ENCODE measurements at regions not wholly inside any gene's neighbourhood (a gene's known extent, or its start where the extent isn't known, plus 50 kb on each side); places are given as distances from the start of the nearest gene placed in this dataset.
A peak's percentile ranks its signal among the peaks of the same experiment; 100 is the strongest.

DNA sequence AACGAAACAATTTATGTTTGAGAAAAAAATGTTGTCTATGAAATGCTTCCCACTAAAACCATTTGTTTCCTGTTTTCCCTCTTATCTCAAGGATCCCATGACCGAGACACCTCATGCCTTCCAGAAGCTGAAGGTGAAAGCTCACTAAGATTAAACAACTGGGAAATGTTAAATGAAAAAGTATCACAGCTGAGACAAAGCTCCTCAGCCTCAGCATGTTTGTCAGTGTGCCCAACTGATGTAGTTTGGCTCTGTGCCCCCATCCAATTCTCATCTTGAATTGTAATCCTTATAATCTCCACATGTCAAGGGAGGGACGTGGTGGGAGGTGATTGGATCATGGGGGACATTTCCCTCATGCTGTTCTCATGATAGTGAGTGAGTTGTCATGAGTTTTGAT lies 327.3 kb downstream of the HTR7 start:
- no peak for DNase-seq

DNA sequence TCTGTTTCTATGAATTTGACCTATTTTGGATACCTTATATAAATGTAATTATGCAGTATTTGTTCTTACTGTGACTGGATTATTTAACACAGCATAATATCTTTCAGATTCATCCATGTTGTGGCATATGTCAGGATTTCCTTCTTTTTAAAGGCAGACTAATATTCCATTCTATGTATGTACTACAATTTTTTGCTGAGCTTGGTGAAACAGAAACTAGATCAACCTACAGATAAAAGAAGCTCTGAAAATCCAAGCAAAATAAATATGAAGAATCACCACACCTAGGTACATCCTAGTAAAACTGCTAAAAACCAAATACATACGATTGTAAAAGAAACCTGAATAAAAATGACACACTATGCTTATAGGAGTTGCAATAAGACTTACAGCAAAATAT lies 300.5 kb downstream of the HTR7 start:
- no peak for DNase-seq

- DNase-seq: no peak
Measured at GRCh38 chr10:90560331-90560730, 297.5 kb downstream of the HTR7 start.

GRCh38 chr10:90561666-90562065 lies 296.2 kb downstream of the HTR7 start:
- no peak for DNase-seq

- peak; percentile 24 for DNase-seq
Measured at GRCh38 chr10:90571481-90572258, 286.2 kb downstream of the HTR7 start.

DNA sequence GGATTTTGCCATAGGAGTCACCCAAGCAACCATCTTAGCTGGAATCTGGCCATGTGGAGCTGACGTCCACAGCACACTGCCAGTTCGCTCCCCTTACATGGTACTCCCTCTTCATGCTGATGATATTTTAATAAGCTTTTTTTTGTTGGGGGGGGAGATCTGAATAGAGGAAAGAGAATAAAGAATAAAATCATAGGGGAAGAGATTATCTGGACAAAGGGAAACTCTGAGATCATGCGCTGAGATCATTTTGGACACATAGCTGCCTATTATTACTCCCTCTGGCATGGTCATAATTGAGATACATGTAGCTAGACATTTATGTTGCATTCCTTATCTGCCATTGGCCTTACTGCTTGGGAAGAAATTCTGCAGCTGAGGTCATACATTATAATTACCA lies 282.7 kb downstream of the HTR7 start:
- no peak for DNase-seq

DNA sequence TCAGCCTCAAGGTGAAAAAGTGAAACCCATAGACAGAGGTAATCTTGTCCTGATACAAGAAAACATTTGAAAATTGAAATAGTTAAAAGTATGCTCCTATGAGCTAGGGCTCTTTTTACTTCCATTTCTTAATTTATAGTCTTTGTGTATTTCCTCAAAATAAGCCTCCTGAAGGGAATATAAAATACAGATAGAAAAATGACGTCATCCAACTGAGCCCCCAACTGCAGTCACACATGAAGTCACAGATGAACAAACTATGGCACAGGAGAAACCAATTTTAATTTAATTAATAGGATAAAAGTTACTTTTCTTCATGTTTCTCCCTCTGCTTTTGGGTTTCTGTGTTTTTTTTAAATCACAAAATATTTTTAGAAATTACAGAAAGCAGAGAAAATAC lies 280.3 kb downstream of the HTR7 start:
- no peak for DNase-seq

DNA sequence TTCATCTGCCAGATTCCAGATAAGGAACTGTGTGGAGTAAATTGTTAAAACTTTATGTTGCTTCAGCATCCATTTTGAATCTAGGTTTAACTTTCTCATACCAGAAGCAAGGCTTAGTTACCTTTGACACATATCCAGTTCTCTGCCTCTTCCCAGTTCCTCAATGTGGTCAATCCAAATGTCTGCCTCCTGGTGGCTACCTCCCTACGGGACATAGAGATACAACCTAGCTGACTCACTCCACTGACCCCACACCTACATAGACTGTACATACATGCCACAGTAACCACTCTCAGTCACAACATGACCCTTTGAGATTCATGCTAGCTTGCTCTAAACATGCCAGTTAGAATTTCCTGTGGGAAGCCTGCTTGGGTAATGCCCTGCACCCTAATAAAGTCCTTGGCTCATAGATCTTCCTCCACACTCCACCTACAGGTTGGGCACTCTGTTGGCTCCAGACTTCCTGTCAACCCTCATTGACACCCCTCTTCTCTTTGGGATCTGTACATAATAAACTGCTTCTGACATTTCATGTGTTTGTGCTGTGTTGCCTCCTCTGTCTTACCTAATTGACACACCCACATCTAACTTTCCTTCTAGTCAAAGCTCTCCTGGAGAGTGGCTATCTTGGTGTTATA lies 278.1 kb downstream of the HTR7 start:
- DNase-seq: no peak

GRCh38 chr10:90583416-90583815 lies 274.4 kb downstream of the HTR7 start:
- no peak for DNase-seq

DNA sequence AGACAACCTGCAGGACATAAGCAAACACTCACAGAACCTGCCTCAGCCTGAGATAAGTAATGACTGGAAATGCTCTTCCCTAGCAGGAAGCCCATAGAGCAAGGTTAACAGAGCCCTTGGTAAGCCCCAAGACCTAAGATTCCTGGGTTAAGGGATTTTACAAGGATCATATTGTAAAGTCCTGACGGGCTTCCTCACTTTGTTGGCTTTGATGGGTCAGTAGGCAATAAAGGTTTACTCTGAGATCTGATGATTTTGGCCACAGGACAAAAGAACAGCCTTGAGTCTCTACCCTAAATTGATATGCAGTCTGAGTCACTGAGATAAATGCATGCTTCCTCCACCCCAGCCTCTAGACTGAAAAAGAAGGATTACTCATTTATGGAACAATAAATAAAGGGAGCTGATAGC lies 270.8 kb downstream of the HTR7 start:
- no peak for DNase-seq

- no peak for DNase-seq
Measured at GRCh38 chr10:90587561-90587960, 270.3 kb downstream of the HTR7 start.

GRCh38 chr10:90588222-90588621 lies 269.6 kb downstream of the HTR7 start:
- no peak for DNase-seq

DNA sequence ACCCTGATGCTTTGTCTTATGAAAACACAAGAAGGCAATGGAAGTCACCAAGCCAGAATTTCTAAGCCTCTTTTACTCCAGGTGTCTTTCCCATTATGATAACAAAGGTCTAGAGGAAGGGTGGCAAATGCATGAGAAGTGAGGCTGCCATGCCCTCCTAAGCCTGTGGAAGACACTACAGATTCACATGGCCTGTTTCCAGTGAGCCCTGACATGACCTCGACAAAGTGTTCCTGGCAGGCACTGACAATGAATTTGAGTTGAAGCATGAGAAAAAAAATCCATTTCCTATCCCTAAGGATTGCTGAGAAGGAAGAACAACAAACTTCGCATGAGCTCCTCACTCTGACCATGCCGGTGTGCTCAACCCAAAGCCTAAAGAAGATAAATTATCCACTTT lies 268.0 kb downstream of the HTR7 start:
- no peak for DNase-seq

DNA sequence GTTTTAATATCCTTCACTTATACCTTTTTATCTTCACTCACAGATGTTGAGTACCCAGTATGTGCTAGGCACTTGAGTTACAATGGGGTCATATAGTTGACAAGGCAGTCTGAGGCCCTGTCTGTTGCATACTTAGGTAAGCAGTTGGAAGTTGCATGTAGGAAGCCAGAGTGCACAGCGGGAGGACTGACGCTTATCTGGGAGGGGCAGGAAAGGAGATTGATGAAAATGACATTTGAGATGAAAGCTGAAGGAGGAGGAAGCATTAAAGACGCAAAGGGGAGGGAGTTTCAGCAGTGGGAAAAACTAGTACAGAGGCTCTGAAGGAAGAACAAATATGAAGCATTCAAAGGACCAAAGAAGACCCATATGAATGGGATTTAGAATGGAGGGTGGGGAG lies 266.2 kb downstream of the HTR7 start:
- DNase-seq: peak; percentile 2

- DNase-seq: peak; percentile 27
Measured at GRCh38 chr10:90592638-90593302, 265.1 kb downstream of the HTR7 start.

- no peak for DNase-seq
Measured at GRCh38 chr10:90598513-90598912, 259.3 kb downstream of the HTR7 start.

DNA sequence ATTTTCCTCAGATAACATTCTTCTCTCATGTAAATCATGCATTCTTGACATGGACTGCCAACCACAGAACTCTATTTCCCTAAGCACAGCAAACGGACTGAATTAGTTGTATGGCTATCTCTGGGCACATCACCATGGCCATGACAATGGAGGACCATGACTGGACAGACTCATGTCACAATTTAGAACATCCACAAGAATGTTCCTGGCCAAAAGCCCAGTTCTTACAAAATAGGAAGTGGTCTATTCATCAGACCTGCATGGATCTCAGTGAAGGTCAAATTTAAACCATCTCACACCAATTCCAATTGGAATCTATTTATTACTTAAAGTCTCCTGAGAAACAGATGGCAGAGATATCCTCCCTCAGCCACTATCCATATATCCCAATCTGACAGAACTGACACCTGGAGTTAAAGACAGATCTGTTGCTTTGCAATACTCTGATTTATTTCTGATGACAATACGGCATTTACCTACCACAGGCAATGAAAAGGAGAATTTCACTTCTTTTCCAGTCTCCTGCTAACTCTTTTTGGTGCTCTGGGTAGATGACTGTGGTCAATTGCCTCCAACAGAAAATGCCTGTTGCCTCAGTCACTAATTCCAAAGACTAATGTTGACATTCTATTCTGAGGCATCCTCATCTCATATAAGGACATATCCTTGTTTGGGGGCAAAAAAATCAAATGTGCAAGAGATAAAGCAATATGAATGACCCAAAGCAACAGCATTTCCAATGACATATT lies 254.8 kb downstream of the HTR7 start:
- DNase-seq: no peak

- DNase-seq: no peak
Measured at GRCh38 chr10:90604636-90605035, 253.2 kb downstream of the HTR7 start.

GRCh38 chr10:90605506-90605905 lies 252.3 kb downstream of the HTR7 start:
- DNase-seq: no peak

DNA sequence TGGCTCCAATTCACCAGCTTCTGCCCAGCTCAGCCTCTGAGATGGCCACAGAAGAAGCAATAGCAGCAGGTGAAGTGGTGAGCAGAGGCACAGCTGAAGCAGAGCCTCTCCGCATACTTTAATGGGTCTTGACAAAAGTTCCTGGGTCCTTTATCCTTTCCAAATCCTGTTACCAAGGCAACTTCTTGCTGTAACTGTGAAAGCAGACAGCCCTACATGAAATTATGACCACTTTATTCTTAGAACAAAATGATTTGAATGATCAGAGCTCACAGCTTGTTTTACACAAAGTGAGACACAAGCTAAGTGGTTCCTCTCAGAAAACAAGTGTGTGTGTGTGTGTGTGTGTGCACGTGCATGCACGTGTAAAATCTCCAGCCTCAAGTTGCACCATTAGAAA lies 245.6 kb downstream of the HTR7 start:
- no peak for DNase-seq

GRCh38 chr10:90614631-90615030 lies 243.2 kb downstream of the HTR7 start:
- DNase-seq: no peak

GRCh38 chr10:90621577-90621976 lies 236.3 kb downstream of the HTR7 start:
- DNase-seq: no peak

DNA sequence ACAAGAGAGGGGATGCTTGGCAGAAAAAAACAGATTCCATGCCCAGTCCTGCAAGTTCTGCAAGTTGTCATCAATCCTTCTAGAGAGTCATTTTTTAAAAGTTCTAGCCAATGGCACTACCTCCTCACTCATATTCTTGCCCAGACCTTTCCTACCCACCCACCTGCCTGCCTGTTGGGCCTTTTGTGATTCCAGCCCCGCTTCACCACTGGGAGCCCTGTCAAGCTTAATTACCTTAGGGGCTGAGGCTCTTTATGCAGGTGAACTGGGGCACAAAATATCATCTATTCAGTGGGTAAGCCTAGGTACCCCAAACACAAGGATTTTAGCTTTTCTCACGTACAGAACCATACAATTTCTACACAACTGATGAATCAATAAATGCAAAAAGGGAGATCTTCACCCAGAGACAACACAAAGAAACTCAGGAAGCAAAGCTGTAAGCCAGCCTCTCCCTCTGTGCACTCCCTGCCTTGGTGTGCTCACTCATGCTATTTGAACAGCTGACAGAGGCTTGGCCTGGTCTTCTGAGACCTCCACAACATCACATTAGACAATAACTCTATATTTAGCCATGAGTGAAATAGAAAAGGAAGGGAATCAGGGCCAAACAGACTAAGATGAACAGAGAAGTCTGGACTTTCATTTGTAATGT lies 222.6 kb downstream of the HTR7 start:
- no peak for DNase-seq

Data from NCI-H69 (cell line).